ENCODE measurements at regions not wholly inside any gene's neighbourhood (a gene's known extent, or its start where the extent isn't known, plus 50 kb on each side); places are given as distances from the start of the nearest gene placed in this dataset.

- TF ChIP-seq CTCF (conservative IDR thresholded peaks at IDR 0.05 in 1 of 2, IDR thresholded peaks at IDR 0.05 in 1 of 2; ENCODE audit: low read depth in 1 of 2, low read length in 2 of 2), result no peak
- TF ChIP-seq EZH2 (IDR thresholded peaks at IDR 0.05; ENCODE audit: low read length, missing control alignments), result no peak
These were observed 256.7 kb downstream of the C12orf75 start for GRCh38 chr12:105587237-105587636.

Data from fibroblast of lung (primary cell).